Activated T-helper 17 cell treated with anti-CD3 and anti-CD28 coated beads, Interleukin-2, amount 50 U/mL, for 72 hours (primary cell): ENCODE measurements at regions not wholly inside any gene's neighbourhood (a gene's known extent, or its start where the extent isn't known, plus 50 kb on each side); places are given as distances from the start of the nearest gene placed in this dataset.

ENCODE experiments used
- ATAC-seq: fragments of 150-1000 bp; cut with Tn5 transposase; replicated peaks from 2 replicates; pipeline ENCODE4 v1.10.0; 2021; ENCODE audit warnings: mild to moderate bottlenecking, moderate library complexity
- H3K27ac Mint-ChIP-seq: one replicate; pipeline ENCODE4 v1.8.0; 2022; ENCODE audit warnings: mixed read lengths
- H3K27me3 Mint-ChIP-seq: one replicate; pipeline ENCODE4 v1.8.0; 2022; ENCODE audit warnings: mixed read lengths
- H3K36me3 Mint-ChIP-seq: one replicate; pipeline ENCODE4 v1.8.0; 2022; ENCODE audit warnings: low read depth, mild to moderate bottlenecking, mixed read lengths
- H3K4me1 Mint-ChIP-seq: one replicate; pipeline ENCODE4 v1.8.0; 2022; ENCODE audit warnings: mixed read lengths
- H3K4me3 Mint-ChIP-seq: one replicate; pipeline ENCODE4 v1.8.0; 2022; ENCODE audit warnings: mild to moderate bottlenecking, mixed read lengths
- H3K9me3 Mint-ChIP-seq: one replicate; pipeline ENCODE4 v1.8.0; 2022; ENCODE audit warnings: mixed read lengths

GRCh38 chr14:97031530-97031929 lies 234.3 kb downstream of the VRK1 start:
- H3K36me3 Mint-ChIP-seq: no peaks in the 10 kb centered on the region
- H3K4me1 Mint-ChIP-seq: peaks cover 6% of the 10 kb centered on the region
- no peak overlapping the region for H3K27ac Mint-ChIP-seq
- H3K4me3 Mint-ChIP-seq: no peak overlapping the region
- H3K27me3 Mint-ChIP-seq: peaks cover 18% of the 10 kb centered on the region
- no peak for ATAC-seq
- H3K9me3 Mint-ChIP-seq: no peaks in the 10 kb centered on the region

GRCh38 chr14:97033556-97034081 lies 236.4 kb downstream of the VRK1 start:
- H3K36me3 Mint-ChIP-seq: no peaks in the 10 kb centered on the region
- ATAC-seq: no peak
- H3K27ac Mint-ChIP-seq: no peak overlapping the region
- H3K4me1 Mint-ChIP-seq: no peaks in the 10 kb centered on the region
- peaks cover 22% of the 10 kb centered on the region for H3K27me3 Mint-ChIP-seq
- H3K4me3 Mint-ChIP-seq: peak overlapping the region; percentile 32
- H3K9me3 Mint-ChIP-seq: peaks cover 3% of the 10 kb centered on the region

GRCh38 chr14:97036086-97036852 lies 239.1 kb downstream of the VRK1 start:
- ATAC-seq: no peak
- no peaks in the 10 kb centered on the region for H3K36me3 Mint-ChIP-seq
- H3K4me3 Mint-ChIP-seq: no peak overlapping the region
- H3K27ac Mint-ChIP-seq: no peak overlapping the region
- H3K9me3 Mint-ChIP-seq: peaks cover 15% of the 10 kb centered on the region
- H3K27me3 Mint-ChIP-seq: peaks cover 21% of the 10 kb centered on the region
- H3K4me1 Mint-ChIP-seq: no peaks in the 10 kb centered on the region

GRCh38 chr14:97039717-97040363 lies 242.7 kb downstream of the VRK1 start:
- no peak overlapping the region for H3K4me3 Mint-ChIP-seq
- no peak for ATAC-seq
- no peaks in the 10 kb centered on the region for H3K4me1 Mint-ChIP-seq
- peaks cover 17% of the 10 kb centered on the region for H3K9me3 Mint-ChIP-seq
- no peaks in the 10 kb centered on the region for H3K36me3 Mint-ChIP-seq
- peaks cover 11% of the 10 kb centered on the region for H3K27me3 Mint-ChIP-seq
- H3K27ac Mint-ChIP-seq: no peak overlapping the region

- no peaks in the 10 kb centered on the region for H3K27me3 Mint-ChIP-seq
- no peaks in the 10 kb centered on the region for H3K36me3 Mint-ChIP-seq
- ATAC-seq: no peak
- H3K4me3 Mint-ChIP-seq: no peak overlapping the region
- peaks cover 3% of the 10 kb centered on the region for H3K9me3 Mint-ChIP-seq
- no peaks in the 10 kb centered on the region for H3K4me1 Mint-ChIP-seq
- H3K27ac Mint-ChIP-seq: no peak overlapping the region
Observed at GRCh38 chr14:97046967-97047366, 249.8 kb downstream of the VRK1 start.

GRCh38 chr14:97052001-97052400 lies 254.8 kb downstream of the VRK1 start:
- Mint-ChIP-seq H3K4me1 (no peaks in the 10 kb centered on the region), H3K36me3 (no peaks in the 10 kb centered on the region), H3K9me3 (no peaks in the 10 kb centered on the region), H3K4me3 (no peak overlapping the region), H3K27ac (no peak overlapping the region), H3K27me3 (no peaks in the 10 kb centered on the region)
- ATAC-seq: no peak

GRCh38 chr14:97053941-97054340 lies 256.8 kb downstream of the VRK1 start:
- H3K36me3 Mint-ChIP-seq: no peaks in the 10 kb centered on the region
- H3K4me3 Mint-ChIP-seq: no peak overlapping the region
- H3K27ac Mint-ChIP-seq: no peak overlapping the region
- no peaks in the 10 kb centered on the region for H3K9me3 Mint-ChIP-seq
- no peaks in the 10 kb centered on the region for H3K27me3 Mint-ChIP-seq
- no peak for ATAC-seq
- no peaks in the 10 kb centered on the region for H3K4me1 Mint-ChIP-seq

- Mint-ChIP-seq H3K36me3 (no peaks in the 10 kb centered on the region), H3K4me3 (no peak overlapping the region), H3K27me3 (no peaks in the 10 kb centered on the region), H3K27ac (no peak overlapping the region), H3K4me1 (no peaks in the 10 kb centered on the region), H3K9me3 (no peaks in the 10 kb centered on the region)
- no peak for ATAC-seq
Observed at GRCh38 chr14:97055355-97055754, 258.2 kb downstream of the VRK1 start.

GRCh38 chr14:97056086-97056485 lies 258.9 kb downstream of the VRK1 start:
- Mint-ChIP-seq H3K4me1 (no peaks in the 10 kb centered on the region), H3K27me3 (no peaks in the 10 kb centered on the region), H3K27ac (no peak overlapping the region), H3K9me3 (no peaks in the 10 kb centered on the region), H3K4me3 (no peak overlapping the region), H3K36me3 (no peaks in the 10 kb centered on the region)
- no peak for ATAC-seq

GRCh38 chr14:97057238-97058073 lies 260.3 kb downstream of the VRK1 start:
- H3K36me3 Mint-ChIP-seq: no peaks in the 10 kb centered on the region
- H3K4me1 Mint-ChIP-seq: no peaks in the 10 kb centered on the region
- no peak for ATAC-seq
- H3K27ac Mint-ChIP-seq: no peak overlapping the region
- no peaks in the 10 kb centered on the region for H3K9me3 Mint-ChIP-seq
- no peak overlapping the region for H3K4me3 Mint-ChIP-seq
- no peaks in the 10 kb centered on the region for H3K27me3 Mint-ChIP-seq

- Mint-ChIP-seq H3K4me1 (no peaks in the 10 kb centered on the region), H3K9me3 (no peaks in the 10 kb centered on the region), H3K4me3 (no peak overlapping the region), H3K27me3 (no peaks in the 10 kb centered on the region), H3K36me3 (no peaks in the 10 kb centered on the region), H3K27ac (no peak overlapping the region)
- ATAC-seq: no peak
Observed at GRCh38 chr14:97058074-97058467, 260.9 kb downstream of the VRK1 start.

- Mint-ChIP-seq H3K36me3 (no peaks in the 10 kb centered on the region), H3K4me3 (no peak overlapping the region), H3K9me3 (no peaks in the 10 kb centered on the region), H3K27ac (no peak overlapping the region), H3K27me3 (no peaks in the 10 kb centered on the region), H3K4me1 (no peaks in the 10 kb centered on the region)
- ATAC-seq: no peak
Observed at GRCh38 chr14:97058589-97058988, 261.4 kb downstream of the VRK1 start.

- Mint-ChIP-seq H3K4me3 (no peak overlapping the region), H3K36me3 (no peaks in the 10 kb centered on the region), H3K27ac (no peak overlapping the region), H3K9me3 (no peaks in the 10 kb centered on the region), H3K27me3 (peaks cover 11% of the 10 kb centered on the region), H3K4me1 (peaks cover 4% of the 10 kb centered on the region)
- ATAC-seq: no peak
Observed at GRCh38 chr14:97061198-97061597, 264.0 kb downstream of the VRK1 start.

- Mint-ChIP-seq H3K27me3 (peaks cover 11% of the 10 kb centered on the region), H3K27ac (no peak overlapping the region), H3K4me1 (peaks cover 4% of the 10 kb centered on the region), H3K36me3 (no peaks in the 10 kb centered on the region), H3K9me3 (no peaks in the 10 kb centered on the region), H3K4me3 (no peak overlapping the region)
- ATAC-seq: no peak
Observed at GRCh38 chr14:97061714-97062113, 264.5 kb downstream of the VRK1 start.
